ENCODE measurements at regions not wholly inside any gene's neighbourhood (a gene's known extent, or its start where the extent isn't known, plus 50 kb on each side); places are given as distances from the start of the nearest gene placed in this dataset.

DNA sequence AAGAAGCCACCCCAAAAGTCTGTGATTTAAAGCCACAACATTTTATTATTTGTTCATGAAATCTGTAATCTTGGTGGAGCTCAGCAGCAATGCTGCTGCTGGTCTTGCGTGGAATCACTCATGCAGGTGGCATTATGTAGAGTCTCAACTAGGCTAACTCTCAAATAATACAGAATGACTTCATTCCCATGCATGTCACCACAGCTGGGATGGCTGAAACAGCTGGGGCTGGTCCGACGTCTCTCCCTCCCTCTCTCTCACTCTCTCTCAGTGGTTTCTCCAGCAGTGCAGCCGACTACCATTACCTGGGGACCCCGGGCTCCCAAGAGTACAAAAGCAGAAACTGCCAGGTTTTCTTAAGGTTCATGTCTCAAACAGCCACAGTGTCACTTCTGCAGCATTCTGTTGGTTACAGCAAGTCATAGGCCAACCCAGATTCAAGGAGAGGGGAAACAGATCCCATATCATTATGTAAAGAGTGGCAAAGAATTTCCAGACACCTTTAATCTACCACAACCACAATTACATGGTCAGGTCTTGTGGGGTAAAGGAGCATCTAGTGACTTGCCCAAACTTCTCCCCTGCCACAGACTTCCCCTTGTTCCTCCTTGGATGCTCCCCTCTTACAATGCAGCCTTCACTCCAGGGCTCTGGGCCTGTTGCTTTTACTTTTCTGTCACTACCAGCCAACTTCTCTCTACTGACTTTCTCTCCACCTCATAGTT lies 192.0 kb upstream of the HMGA2 start (continued):
- TF ChIP-seq GABPA (IDR thresholded peaks at IDR 0.05 in 1 of 2, conservative IDR thresholded peaks at IDR 0.05 in 1 of 2): no peak
- TF ChIP-seq HNF4G (IDR thresholded peaks at IDR 0.05): no peak

DNA sequence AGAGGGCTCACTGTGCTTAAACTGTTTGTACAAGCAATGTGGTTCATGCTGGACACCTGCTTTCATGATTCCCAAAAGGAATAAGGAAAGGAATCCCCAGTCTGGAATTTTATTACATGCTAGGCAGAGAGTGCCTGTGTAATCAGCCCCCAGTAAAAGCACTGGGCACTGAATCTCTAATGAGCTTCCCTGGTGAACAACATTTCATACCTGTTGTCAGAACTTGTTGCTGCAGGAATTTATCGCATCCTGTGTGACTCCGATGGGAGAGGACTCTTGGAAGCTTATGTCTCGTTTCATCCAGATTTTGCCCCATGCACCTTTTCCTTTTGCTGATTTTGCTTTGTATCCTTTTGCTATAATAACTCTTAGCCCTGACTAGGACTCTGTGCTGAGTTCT lies 190.2 kb upstream of the HMGA2 start:
- H3K9ac ChIP-seq (ENCODE audit: low read depth in 1 of 2, low read length in 2 of 2): no peak overlapping the region
- TF ChIP-seq, protein P1, sequence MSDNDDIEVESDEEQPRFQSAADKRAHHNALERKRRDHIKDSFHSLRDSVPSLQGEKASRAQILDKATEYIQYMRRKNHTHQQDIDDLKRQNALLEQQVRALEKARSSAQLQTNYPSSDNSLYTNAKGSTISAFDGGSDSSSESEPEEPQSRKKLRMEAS (IDR thresholded peaks at IDR 0.05): no peak
- TF ChIP-seq, protein P2, sequence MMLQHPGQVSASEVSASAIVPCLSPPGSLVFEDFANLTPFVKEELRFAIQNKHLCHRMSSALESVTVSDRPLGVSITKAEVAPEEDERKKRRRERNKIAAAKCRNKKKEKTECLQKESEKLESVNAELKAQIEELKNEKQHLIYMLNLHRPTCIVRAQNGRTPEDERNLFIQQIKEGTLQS (IDR thresholded peaks at IDR 0.05): no peak
- TF ChIP-seq, protein P3, sequence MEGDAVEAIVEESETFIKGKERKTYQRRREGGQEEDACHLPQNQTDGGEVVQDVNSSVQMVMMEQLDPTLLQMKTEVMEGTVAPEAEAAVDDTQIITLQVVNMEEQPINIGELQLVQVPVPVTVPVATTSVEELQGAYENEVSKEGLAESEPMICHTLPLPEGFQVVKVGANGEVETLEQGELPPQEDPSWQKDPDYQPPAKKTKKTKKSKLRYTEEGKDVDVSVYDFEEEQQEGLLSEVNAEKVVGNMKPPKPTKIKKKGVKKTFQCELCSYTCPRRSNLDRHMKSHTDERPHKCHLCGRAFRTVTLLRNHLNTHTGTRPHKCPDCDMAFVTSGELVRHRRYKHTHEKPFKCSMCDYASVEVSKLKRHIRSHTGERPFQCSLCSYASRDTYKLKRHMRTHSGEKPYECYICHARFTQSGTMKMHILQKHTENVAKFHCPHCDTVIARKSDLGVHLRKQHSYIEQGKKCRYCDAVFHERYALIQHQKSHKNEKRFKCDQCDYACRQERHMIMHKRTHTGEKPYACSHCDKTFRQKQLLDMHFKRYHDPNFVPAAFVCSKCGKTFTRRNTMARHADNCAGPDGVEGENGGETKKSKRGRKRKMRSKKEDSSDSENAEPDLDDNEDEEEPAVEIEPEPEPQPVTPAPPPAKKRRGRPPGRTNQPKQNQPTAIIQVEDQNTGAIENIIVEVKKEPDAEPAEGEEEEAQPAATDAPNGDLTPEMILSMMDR (IDR thresholded peaks at IDR 0.05; ENCODE audit: low read depth, low read length, missing input control): no peak
- TF ChIP-seq, protein P4, sequence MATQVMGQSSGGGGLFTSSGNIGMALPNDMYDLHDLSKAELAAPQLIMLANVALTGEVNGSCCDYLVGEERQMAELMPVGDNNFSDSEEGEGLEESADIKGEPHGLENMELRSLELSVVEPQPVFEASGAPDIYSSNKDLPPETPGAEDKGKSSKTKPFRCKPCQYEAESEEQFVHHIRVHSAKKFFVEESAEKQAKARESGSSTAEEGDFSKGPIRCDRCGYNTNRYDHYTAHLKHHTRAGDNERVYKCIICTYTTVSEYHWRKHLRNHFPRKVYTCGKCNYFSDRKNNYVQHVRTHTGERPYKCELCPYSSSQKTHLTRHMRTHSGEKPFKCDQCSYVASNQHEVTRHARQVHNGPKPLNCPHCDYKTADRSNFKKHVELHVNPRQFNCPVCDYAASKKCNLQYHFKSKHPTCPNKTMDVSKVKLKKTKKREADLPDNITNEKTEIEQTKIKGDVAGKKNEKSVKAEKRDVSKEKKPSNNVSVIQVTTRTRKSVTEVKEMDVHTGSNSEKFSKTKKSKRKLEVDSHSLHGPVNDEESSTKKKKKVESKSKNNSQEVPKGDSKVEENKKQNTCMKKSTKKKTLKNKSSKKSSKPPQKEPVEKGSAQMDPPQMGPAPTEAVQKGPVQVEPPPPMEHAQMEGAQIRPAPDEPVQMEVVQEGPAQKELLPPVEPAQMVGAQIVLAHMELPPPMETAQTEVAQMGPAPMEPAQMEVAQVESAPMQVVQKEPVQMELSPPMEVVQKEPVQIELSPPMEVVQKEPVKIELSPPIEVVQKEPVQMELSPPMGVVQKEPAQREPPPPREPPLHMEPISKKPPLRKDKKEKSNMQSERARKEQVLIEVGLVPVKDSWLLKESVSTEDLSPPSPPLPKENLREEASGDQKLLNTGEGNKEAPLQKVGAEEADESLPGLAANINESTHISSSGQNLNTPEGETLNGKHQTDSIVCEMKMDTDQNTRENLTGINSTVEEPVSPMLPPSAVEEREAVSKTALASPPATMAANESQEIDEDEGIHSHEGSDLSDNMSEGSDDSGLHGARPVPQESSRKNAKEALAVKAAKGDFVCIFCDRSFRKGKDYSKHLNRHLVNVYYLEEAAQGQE (IDR thresholded peaks at IDR 0.05): no peak
- no peaks in the 10 kb centered on the region for H3K4me1 ChIP-seq (ENCODE audit: control insufficient read depth in 4 of 4, insufficient read depth in 4 of 4, low read length in 3 of 4)
- H3K4me3 ChIP-seq (ENCODE audit: low read depth in 1 of 3, low read length in 3 of 3): no peak overlapping the region
- H3K27me3 ChIP-seq (ENCODE audit: control insufficient read depth in 4 of 4, insufficient read depth in 4 of 4, low read length in 3 of 4): peaks cover 0 to 2% (median 0%) of the 10 kb centered on the region in 4 donors
- H3K36me3 ChIP-seq (ENCODE audit: control insufficient read depth in 4 of 4, insufficient read depth in 3 of 4, low read depth in 1 of 4, low read length in 3 of 4): no peaks in the 10 kb centered on the region
- DNase-seq (ENCODE audit: low spot score): no peak
- H3K9me3 ChIP-seq (ENCODE audit: control insufficient read depth in 4 of 4, low read length in 3 of 4): no peaks in the 10 kb centered on the region
- no peak overlapping the region for H3K27ac ChIP-seq (ENCODE audit: low read depth in 1 of 2, low read length in 2 of 2)
- 89% methylated on average over 3 of the region's 3 CpGs for WGBS

DNA sequence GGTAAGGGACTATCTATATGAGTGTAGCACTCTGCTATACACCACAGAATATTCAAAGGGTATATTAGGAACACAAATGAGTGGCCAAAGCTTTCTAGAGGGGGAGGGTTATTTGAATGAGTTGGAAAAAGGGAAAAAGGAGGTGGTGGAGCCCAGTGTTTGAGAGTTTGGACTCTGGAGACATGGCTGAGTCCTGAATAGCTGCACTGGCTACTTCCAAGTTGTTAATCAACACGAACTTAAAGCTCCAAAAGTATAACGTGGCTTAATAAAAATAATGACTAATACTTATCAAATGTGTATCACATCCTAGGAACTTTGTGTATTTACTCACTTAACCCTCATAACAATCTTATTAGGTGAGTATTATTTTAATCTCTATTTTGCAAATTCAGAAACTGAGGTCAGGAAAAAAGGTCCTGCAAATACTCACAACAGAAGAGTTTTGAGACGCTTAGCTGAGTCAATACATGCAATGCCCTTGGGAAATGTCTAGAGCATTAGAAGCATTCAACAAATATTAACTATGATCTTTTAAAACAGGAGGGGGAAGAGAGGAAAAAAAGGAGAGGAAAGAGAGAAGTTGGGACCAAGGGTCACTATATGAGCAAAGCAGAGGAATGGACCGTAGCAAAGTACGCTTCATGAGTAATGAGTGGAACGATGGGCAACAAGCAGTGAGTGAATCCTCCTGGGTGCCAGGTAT lies 189.5 kb upstream of the HMGA2 start:
- no peak overlapping the region for H3K4me3 ChIP-seq (ENCODE audit: low read depth in 1 of 3, low read length in 3 of 3)

More for the DNA sequence above, 189.5 kb upstream of the HMGA2 start:
- no peaks in the 10 kb centered on the region for H3K36me3 ChIP-seq (ENCODE audit: control insufficient read depth in 4 of 4, insufficient read depth in 3 of 4, low read depth in 1 of 4, low read length in 3 of 4)
- no peak overlapping the region for H3K9ac ChIP-seq (ENCODE audit: low read depth in 1 of 2, low read length in 2 of 2)
- no peak overlapping the region for H3K27ac ChIP-seq (ENCODE audit: low read depth in 1 of 2, low read length in 2 of 2)
- peaks cover 0 to 2% (median 0%) of the 10 kb centered on the region in 4 donors for H3K27me3 ChIP-seq (ENCODE audit: control insufficient read depth in 4 of 4, insufficient read depth in 4 of 4, low read length in 3 of 4)
- TF ChIP-seq YY1 (IDR thresholded peaks at IDR 0.05) (no peak), HNF4G (IDR thresholded peaks at IDR 0.05) (no peak), HNF4A (conservative IDR thresholded peaks at IDR 0.05) (no peak), GABPA (IDR thresholded peaks at IDR 0.05 in 1 of 2, conservative IDR thresholded peaks at IDR 0.05 in 1 of 2) (no peak), NR2F2 (IDR thresholded peaks at IDR 0.05) (no peak), EGR1 (IDR thresholded peaks at IDR 0.05; ENCODE audit: low read depth in 2 of 2) (no peak)
- TF ChIP-seq, protein P2 (IDR thresholded peaks at IDR 0.05): no peak
- TF ChIP-seq, protein P4 (IDR thresholded peaks at IDR 0.05): no peak
- TF ChIP-seq, protein P5, sequence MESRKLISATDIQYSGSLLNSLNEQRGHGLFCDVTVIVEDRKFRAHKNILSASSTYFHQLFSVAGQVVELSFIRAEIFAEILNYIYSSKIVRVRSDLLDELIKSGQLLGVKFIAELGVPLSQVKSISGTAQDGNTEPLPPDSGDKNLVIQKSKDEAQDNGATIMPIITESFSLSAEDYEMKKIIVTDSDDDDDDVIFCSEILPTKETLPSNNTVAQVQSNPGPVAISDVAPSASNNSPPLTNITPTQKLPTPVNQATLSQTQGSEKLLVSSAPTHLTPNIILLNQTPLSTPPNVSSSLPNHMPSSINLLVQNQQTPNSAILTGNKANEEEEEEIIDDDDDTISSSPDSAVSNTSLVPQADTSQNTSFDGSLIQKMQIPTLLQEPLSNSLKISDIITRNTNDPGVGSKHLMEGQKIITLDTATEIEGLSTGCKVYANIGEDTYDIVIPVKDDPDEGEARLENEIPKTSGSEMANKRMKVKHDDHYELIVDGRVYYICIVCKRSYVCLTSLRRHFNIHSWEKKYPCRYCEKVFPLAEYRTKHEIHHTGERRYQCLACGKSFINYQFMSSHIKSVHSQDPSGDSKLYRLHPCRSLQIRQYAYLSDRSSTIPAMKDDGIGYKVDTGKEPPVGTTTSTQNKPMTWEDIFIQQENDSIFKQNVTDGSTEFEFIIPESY (IDR thresholded peaks at IDR 0.05): no peak
- TF ChIP-seq, protein P3 (IDR thresholded peaks at IDR 0.05; ENCODE audit: low read depth, low read length, missing input control): no peak
- 68% methylated on average over 6 of the region's 6 CpGs for WGBS
- DNase-seq (ENCODE audit: low spot score): no peak
- no peaks in the 10 kb centered on the region for H3K9me3 ChIP-seq (ENCODE audit: control insufficient read depth in 4 of 4, low read length in 3 of 4)
- H3K4me1 ChIP-seq (ENCODE audit: control insufficient read depth in 4 of 4, insufficient read depth in 4 of 4, low read length in 3 of 4): no peaks in the 10 kb centered on the region

Data from liver (tissue), 8 donors.